DND-41 (cell line): ENCODE measurements at regions not wholly inside any gene's neighbourhood (a gene's known extent, or its start where the extent isn't known, plus 50 kb on each side); places are given as distances from the start of the nearest gene placed in this dataset.

ENCODE experiments used
- ATAC-seq: fragments of 200-7000 bp; cut with Tn5 transposase; 3 replicates; pipeline ENCODE4 v1.9.1; 2021; ENCODE audit warnings: low read depth; ENCODE audit not compliant: insufficient read depth
- DNase-seq: peaks from one replicate; pipeline ENCODE4 v3.0.0-alpha.2; 2020
- H2AFZ ChIP-seq: 2 replicates; pipeline ENCODE4 v1.6.0; 2012; ENCODE audit warnings: low read depth, low read length
- H3K27ac ChIP-seq: 2 replicates; pipeline ENCODE4 v1.5.1; 2012; ENCODE audit warnings: low read length, inconsistent platforms
- H3K27me3 ChIP-seq: fragments of 200-600 bp; sonication (generic); 2 replicates; pipeline ENCODE4 v1.6.0; 2012; ENCODE audit warnings: low read length, mild to moderate bottlenecking, inconsistent platforms; ENCODE audit not compliant: insufficient read depth, poor library complexity
- H3K36me3 ChIP-seq: 2 replicates; pipeline ENCODE4 v1.5.1; 2012; ENCODE audit warnings: low read length, inconsistent platforms; ENCODE audit not compliant: insufficient read depth
- H3K4me1 ChIP-seq: 2 replicates; pipeline ENCODE4 v1.5.1; 2012; ENCODE audit warnings: mild to moderate bottlenecking, low read length; ENCODE audit not compliant: insufficient read depth
- H3K4me2 ChIP-seq: 2 replicates; pipeline ENCODE4 v1.6.0; 2012; ENCODE audit warnings: mild to moderate bottlenecking, moderate library complexity, low read length, inconsistent platforms; ENCODE audit not compliant: insufficient read depth
- H3K4me3 ChIP-seq, 2 experiments: fragments of 200-600 bp in 1 of 2; shearing (Covaris generic) in 1 of 2; 2 replicates each; pipeline ENCODE4 v1.5.1; 2012 to 2016; ENCODE audit warnings: inconsistent platforms in 2 of 2, low read length in 2 of 2, mild to moderate bottlenecking in 2 of 2, low read depth in 1 of 2, moderate library complexity in 1 of 2
- H3K79me2 ChIP-seq: 2 replicates; pipeline ENCODE4 v1.6.0; 2012; ENCODE audit warnings: low read length, inconsistent platforms; ENCODE audit not compliant: insufficient read depth
- H3K9ac ChIP-seq: 2 replicates; pipeline ENCODE4 v1.6.0; 2012; ENCODE audit warnings: low read depth, mild to moderate bottlenecking, inconsistent platforms, low read length, moderate library complexity
- H3K9me3 ChIP-seq: 2 replicates; pipeline ENCODE4 v1.5.1; 2012; ENCODE audit warnings: low read length, moderate library complexity, mild to moderate bottlenecking, inconsistent platforms; ENCODE audit not compliant: insufficient read depth, severe bottlenecking
- H4K20me1 ChIP-seq: 2 replicates; pipeline ENCODE4 v1.6.0; 2012; ENCODE audit warnings: low read length; ENCODE audit not compliant: insufficient read depth
- EZH2 ChIP-seq: IDR thresholded peaks from 3 replicates; pipeline ENCODE4 v1.6.1; 2012; ENCODE audit warnings: borderline replicate concordance, low read depth, mild to moderate bottlenecking, moderate library complexity, low read length, inconsistent platforms; ENCODE audit not compliant: severe bottlenecking
- TF ChIP-seq, protein P1 (sequence below): IDR thresholded peaks from 2 replicates; pipeline ENCODE4 v1.5.1; 2012; ENCODE audit warnings: borderline replicate concordance, low read length, moderate library complexity, mild to moderate bottlenecking; ENCODE audit not compliant: poor library complexity, severe bottlenecking; ENCODE audit errors: extremely low read depth

DNA sequence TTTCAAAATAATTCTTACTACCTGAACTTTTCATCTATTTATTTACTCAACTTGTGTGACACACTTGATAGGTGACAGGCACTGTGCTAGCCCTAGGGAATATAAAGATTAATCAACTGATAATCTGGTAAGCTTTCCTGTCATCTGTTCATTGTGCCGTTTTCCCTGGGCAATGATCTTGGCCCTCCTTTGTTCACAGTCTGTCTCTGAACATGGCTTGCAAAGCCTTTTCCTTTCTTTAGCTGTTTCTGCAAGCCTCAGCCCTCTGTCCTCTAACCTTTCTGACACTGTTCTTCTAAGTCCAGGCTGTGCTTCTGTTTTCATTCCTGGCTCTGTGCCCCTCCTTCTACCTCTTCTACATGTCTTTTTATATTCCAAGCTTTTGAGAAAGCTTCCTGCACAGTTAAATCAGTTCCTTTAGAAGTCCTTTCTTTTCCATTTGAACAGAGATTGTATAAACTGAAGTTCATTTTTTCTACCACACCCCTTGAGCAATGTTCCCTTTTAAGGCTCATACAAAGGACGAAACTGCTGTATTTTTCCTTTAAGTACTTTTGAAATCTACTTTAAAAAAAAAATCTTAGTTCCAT, 803.0 kb upstream of the ZNF608 start:
- H4K20me1 ChIP-seq: no peaks in the 10 kb centered on the region
- H3K27ac ChIP-seq: no peak overlapping the region
- H3K4me3 ChIP-seq: no peak overlapping the region
- DNase-seq (no peak), ATAC-seq (no peak)
- TF ChIP-seq EZH2: no peak
- TF ChIP-seq, protein P1, sequence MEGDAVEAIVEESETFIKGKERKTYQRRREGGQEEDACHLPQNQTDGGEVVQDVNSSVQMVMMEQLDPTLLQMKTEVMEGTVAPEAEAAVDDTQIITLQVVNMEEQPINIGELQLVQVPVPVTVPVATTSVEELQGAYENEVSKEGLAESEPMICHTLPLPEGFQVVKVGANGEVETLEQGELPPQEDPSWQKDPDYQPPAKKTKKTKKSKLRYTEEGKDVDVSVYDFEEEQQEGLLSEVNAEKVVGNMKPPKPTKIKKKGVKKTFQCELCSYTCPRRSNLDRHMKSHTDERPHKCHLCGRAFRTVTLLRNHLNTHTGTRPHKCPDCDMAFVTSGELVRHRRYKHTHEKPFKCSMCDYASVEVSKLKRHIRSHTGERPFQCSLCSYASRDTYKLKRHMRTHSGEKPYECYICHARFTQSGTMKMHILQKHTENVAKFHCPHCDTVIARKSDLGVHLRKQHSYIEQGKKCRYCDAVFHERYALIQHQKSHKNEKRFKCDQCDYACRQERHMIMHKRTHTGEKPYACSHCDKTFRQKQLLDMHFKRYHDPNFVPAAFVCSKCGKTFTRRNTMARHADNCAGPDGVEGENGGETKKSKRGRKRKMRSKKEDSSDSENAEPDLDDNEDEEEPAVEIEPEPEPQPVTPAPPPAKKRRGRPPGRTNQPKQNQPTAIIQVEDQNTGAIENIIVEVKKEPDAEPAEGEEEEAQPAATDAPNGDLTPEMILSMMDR: no peak
- peaks cover 5% of the 10 kb centered on the region; the same call in 1 of the 2 replicates for H3K4me1 ChIP-seq
- no peak overlapping the region for H3K9ac ChIP-seq
- no peaks in the 10 kb centered on the region for H3K9me3 ChIP-seq
- H3K4me2 ChIP-seq: no peak overlapping the region
- no peaks in the 10 kb centered on the region for H3K27me3 ChIP-seq
- no peaks in the 10 kb centered on the region for H3K79me2 ChIP-seq
- no peaks in the 10 kb centered on the region for H3K36me3 ChIP-seq
- H2AFZ ChIP-seq: peak overlapping the region; percentile 65; the same call in 1 of the 2 replicates

DNA sequence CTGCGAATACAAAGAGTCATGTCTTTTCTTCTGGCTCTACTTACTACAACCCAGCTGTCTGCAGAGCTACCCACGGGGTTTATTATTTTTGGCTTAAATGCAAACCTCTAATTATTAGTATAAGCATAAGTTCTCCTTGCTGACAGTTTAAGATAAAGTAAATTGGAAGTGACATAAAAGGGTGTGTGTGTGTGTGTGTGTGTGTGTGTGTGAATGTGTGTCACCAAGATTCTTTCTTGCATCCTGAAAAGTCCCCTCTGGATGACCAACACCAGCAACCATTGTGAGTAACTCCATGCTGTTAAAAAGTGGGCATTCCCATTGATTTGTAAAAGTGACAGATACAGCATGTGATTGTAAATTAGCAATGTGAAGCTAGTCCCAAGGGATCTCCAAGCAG, 803.8 kb upstream of the ZNF608 start:
- no peaks in the 10 kb centered on the region for H4K20me1 ChIP-seq
- DNase-seq: no peak
- no peak overlapping the region for H2AFZ ChIP-seq
- H3K4me3 ChIP-seq: no peak overlapping the region
- TF ChIP-seq EZH2: no peak
- TF ChIP-seq, protein P1: no peak
- H3K27ac ChIP-seq: no peak overlapping the region
- H3K4me1 ChIP-seq: peaks cover 5% of the 10 kb centered on the region; the same call in 1 of the 2 replicates
- H3K4me2 ChIP-seq: no peak overlapping the region
- H3K27me3 ChIP-seq: no peaks in the 10 kb centered on the region
- no peaks in the 10 kb centered on the region for H3K79me2 ChIP-seq
- no peak overlapping the region for H3K9ac ChIP-seq
- no peaks in the 10 kb centered on the region for H3K36me3 ChIP-seq
- H3K9me3 ChIP-seq: no peaks in the 10 kb centered on the region
- ATAC-seq: no peak

GRCh38 chr5:125551246-125551645, 804.8 kb upstream of the ZNF608 start:
- ATAC-seq: no peak
- TF ChIP-seq, protein P1: no peak
- no peak for TF ChIP-seq EZH2
- H2AFZ ChIP-seq: peak overlapping the region; percentile 28; the same call in 1 of the 2 replicates

DNA sequence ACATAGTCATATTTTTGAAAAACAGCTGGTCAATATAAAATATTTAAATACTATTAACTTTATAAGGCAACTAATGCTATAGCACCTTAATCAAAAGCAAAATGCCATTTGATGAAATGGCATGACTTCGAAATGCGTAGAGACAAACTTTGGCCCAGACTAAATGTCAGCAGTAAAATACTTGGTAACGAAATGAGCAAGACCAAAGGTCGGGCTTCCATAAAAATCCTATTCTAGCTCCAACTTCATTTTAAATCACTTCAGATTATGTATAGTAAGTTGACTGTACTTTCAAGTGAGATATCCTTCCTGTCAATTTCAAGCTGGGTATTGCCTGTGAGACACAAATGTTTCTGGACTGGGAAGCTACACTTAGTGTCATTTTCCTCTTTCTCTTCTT, 805.4 kb upstream of the ZNF608 start:
- peaks cover 5% of the 10 kb centered on the region; the same call in 1 of the 2 replicates for H3K4me1 ChIP-seq
- ATAC-seq (no peak), DNase-seq (no peak)
- no peak overlapping the region for H3K9ac ChIP-seq
- no peak overlapping the region for H3K27ac ChIP-seq
- H3K79me2 ChIP-seq: no peaks in the 10 kb centered on the region
- H3K9me3 ChIP-seq: no peaks in the 10 kb centered on the region
- H4K20me1 ChIP-seq: no peaks in the 10 kb centered on the region
- H3K36me3 ChIP-seq: no peaks in the 10 kb centered on the region
- H3K4me3 ChIP-seq: no peak overlapping the region
- no peak overlapping the region for H3K4me2 ChIP-seq
- H3K27me3 ChIP-seq: no peaks in the 10 kb centered on the region
- no peak for TF ChIP-seq EZH2
- TF ChIP-seq, protein P1: no peak
- H2AFZ ChIP-seq: no peak overlapping the region

More at GRCh38 chr5:125551246-125551645, 804.8 kb upstream of the ZNF608 start:
- Histone ChIP-seq H3K4me3 (no peak overlapping the region), H3K9me3 (no peaks in the 10 kb centered on the region), H3K36me3 (no peaks in the 10 kb centered on the region), H3K9ac (no peak overlapping the region), H4K20me1 (no peaks in the 10 kb centered on the region), H3K4me2 (no peak overlapping the region), H3K27ac (no peak overlapping the region), H3K79me2 (no peaks in the 10 kb centered on the region), H3K27me3 (no peaks in the 10 kb centered on the region), H3K4me1 (peaks cover 5% of the 10 kb centered on the region; the same call in 1 of the 2 replicates)
- DNase-seq: no peak
